ENCODE measurements at regions not wholly inside any gene's neighbourhood (a gene's known extent, or its start where the extent isn't known, plus 50 kb on each side); places are given as distances from the start of the nearest gene placed in this dataset.

- no peak overlapping the region for H2BK20ac ChIP-seq (ENCODE audit: low read depth, low read length)
- no peak overlapping the region for H3K4me2 ChIP-seq (ENCODE audit: low read depth, low read length)
- H2AFZ ChIP-seq (replicated peaks; ENCODE audit: low read length, poor library complexity), result no peak overlapping the region
- no peak overlapping the region for H3K23ac ChIP-seq (ENCODE audit: low read depth, low read length)
- DNase-seq (no peak), ATAC-seq (ENCODE audit: low read depth) (no peak)
- intact Hi-C loops (cut with micrococcal nuclease), result no loop called here
- peaks cover 8% of the 10 kb centered on the region for H3K9me3 ChIP-seq (ENCODE audit: control insufficient read depth, insufficient read depth, low read length)
- no peak overlapping the region for H4K91ac ChIP-seq (ENCODE audit: insufficient read depth, low read depth, low read length)
- H3K79me1 ChIP-seq (ENCODE audit: low read depth in 1 of 2, low read length in 2 of 2), result no peaks in the 10 kb centered on the region
- H3K9me1 ChIP-seq (ENCODE audit: insufficient read depth, low read length), result no peaks in the 10 kb centered on the region
- dilution Hi-C loops (cut with HindIII; ENCODE audit: low sequenced_read_pairs, unreplicated experiment), result no loop called here
- no peaks in the 10 kb centered on the region for H3K4me1 ChIP-seq (ENCODE audit: control insufficient read depth, insufficient read depth, low read length)
- no peak overlapping the region for H3K14ac ChIP-seq (replicated peaks; ENCODE audit: low read depth, low read length)
- no peak overlapping the region for H2BK15ac ChIP-seq (ENCODE audit: low read depth, low read length)
- no peaks in the 10 kb centered on the region for H4K20me1 ChIP-seq (ENCODE audit: insufficient read depth, low read length)
- no peak overlapping the region for H2AK9ac ChIP-seq (replicated peaks; ENCODE audit: low read depth, low read length, poor library complexity)
- H3K36me3 ChIP-seq (ENCODE audit: control insufficient read depth, insufficient read depth, low read length), result no peaks in the 10 kb centered on the region
- no peak overlapping the region for H3K56ac ChIP-seq (ENCODE audit: extremely low read depth, insufficient read depth, low read length)
- no peak overlapping the region for H2BK5ac ChIP-seq (ENCODE audit: low read depth, low read length, poor library complexity, severe bottlenecking)
- no peak overlapping the region for H3K18ac ChIP-seq (ENCODE audit: low read depth, low read length)
- BruUV-seq (replicated peaks), result no TSS peak
- H4K5ac ChIP-seq (ENCODE audit: low read depth, low read length), result no peak overlapping the region
- H3K4ac ChIP-seq (ENCODE audit: low read depth, low read length), result no peak overlapping the region
- in situ Hi-C loops (cut with MboI; ENCODE audit: low sequenced_read_pairs), result no loop called here
- no CpG with 5 or more reads among the region's 4 CpGs for WGBS, 2 experiments (ENCODE audit: extremely low coverage in 2 of 2, insufficient read length in 1 of 2)
- no peak overlapping the region for H3K27ac ChIP-seq (ENCODE audit: insufficient read depth, low read length)
- no peak overlapping the region for H3K4me3 ChIP-seq (ENCODE audit: insufficient read depth, low read depth, low read length)
- H4K8ac ChIP-seq (ENCODE audit: low read depth in 2 of 2, low read length in 2 of 2), result no peak overlapping the region
- no peak overlapping the region for H3K9ac ChIP-seq (ENCODE audit: low read depth, low read length)
- no peaks in the 10 kb centered on the region for H3K27me3 ChIP-seq (ENCODE audit: control insufficient read depth, insufficient read depth, low read length)
- H2AK5ac ChIP-seq (ENCODE audit: low read depth, low read length), result no peak overlapping the region
- TF ChIP-seq NFE2L2 (IDR thresholded peaks at IDR 0.05; ENCODE audit: low read depth, low read length) (no peak), USF2 (IDR thresholded peaks at IDR 0.05; ENCODE audit: low read depth, low read length) (no peak), RAD21 (IDR thresholded peaks at IDR 0.05; ENCODE audit: low read length) (no peak), POLR2A (IDR thresholded peaks at IDR 0.05; ENCODE audit: low read depth, low read length) (no peak), CEBPB (IDR thresholded peaks at IDR 0.05; ENCODE audit: low read depth, low read length) (no peak), SMC3 (IDR thresholded peaks at IDR 0.05; ENCODE audit: low read depth, low read length) (no peak), FOS (IDR thresholded peaks at IDR 0.05; ENCODE audit: low read depth, low read length) (no peak), RCOR1 (IDR thresholded peaks at IDR 0.05; ENCODE audit: insufficient replicate concordance, low read length) (no peak), BHLHE40 (IDR thresholded peaks at IDR 0.05; ENCODE audit: low read depth, low read length) (no peak), MXI1 (IDR thresholded peaks at IDR 0.05; ENCODE audit: borderline replicate concordance, low read depth, low read length) (no peak), RFX5 (IDR thresholded peaks at IDR 0.05; ENCODE audit: low read depth, low read length) (no peak)
- TF ChIP-seq, protein P1, sequence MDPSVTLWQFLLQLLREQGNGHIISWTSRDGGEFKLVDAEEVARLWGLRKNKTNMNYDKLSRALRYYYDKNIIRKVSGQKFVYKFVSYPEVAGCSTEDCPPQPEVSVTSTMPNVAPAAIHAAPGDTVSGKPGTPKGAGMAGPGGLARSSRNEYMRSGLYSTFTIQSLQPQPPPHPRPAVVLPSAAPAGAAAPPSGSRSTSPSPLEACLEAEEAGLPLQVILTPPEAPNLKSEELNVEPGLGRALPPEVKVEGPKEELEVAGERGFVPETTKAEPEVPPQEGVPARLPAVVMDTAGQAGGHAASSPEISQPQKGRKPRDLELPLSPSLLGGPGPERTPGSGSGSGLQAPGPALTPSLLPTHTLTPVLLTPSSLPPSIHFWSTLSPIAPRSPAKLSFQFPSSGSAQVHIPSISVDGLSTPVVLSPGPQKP (IDR thresholded peaks at IDR 0.05; ENCODE audit: borderline replicate concordance, low read depth, low read length), result no peak
- TF ChIP-seq, protein P2, sequence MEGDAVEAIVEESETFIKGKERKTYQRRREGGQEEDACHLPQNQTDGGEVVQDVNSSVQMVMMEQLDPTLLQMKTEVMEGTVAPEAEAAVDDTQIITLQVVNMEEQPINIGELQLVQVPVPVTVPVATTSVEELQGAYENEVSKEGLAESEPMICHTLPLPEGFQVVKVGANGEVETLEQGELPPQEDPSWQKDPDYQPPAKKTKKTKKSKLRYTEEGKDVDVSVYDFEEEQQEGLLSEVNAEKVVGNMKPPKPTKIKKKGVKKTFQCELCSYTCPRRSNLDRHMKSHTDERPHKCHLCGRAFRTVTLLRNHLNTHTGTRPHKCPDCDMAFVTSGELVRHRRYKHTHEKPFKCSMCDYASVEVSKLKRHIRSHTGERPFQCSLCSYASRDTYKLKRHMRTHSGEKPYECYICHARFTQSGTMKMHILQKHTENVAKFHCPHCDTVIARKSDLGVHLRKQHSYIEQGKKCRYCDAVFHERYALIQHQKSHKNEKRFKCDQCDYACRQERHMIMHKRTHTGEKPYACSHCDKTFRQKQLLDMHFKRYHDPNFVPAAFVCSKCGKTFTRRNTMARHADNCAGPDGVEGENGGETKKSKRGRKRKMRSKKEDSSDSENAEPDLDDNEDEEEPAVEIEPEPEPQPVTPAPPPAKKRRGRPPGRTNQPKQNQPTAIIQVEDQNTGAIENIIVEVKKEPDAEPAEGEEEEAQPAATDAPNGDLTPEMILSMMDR (conservative IDR thresholded peaks at IDR 0.05; ENCODE audit: low read depth, low read length), result no peak
- POLR2A ChIA-PET (ENCODE audit: unreplicated experiment), result no interaction called here
- no peak overlapping the region for H2BK120ac ChIP-seq (ENCODE audit: low read depth, low read length)
- CTCF ChIA-PET, result no interaction called here
Measured at GRCh38 chr6:8947900-8948299, 512.6 kb upstream of the SLC35B3 start.
